ENCODE measurements at regions not wholly inside any gene's neighbourhood (a gene's known extent, or its start where the extent isn't known, plus 50 kb on each side); places are given as distances from the start of the nearest gene placed in this dataset.

GRCh38 chr5:9847631-9848030, 217.5 kb upstream of the TAS2R1 start (continued):
- TF ChIP-seq SP4 (CRISPR knock-in tag; IDR thresholded peaks at IDR 0.05) = no peak
- TF ChIP-seq CREB1 (IDR thresholded peaks at IDR 0.05) = no peak
- TF ChIP-seq CREB1 (CRISPR knock-in tag; IDR thresholded peaks at IDR 0.05) = no peak
- no peak for TF ChIP-seq ZNF317 (CRISPR knock-in tag; IDR thresholded peaks at IDR 0.05)
- TF ChIP-seq NR0B2 (CRISPR knock-in tag; IDR thresholded peaks at IDR 0.05) = no peak

GRCh38 chr5:9845185-9845584, 215.0 kb upstream of the TAS2R1 start:
- Histone ChIP-seq H3K4me1 (ENCODE audit: insufficient read depth, low read length) (no peaks in the 10 kb centered on the region), H3K27ac (ENCODE audit: extremely low read length, insufficient read depth, low read length) (no peak overlapping the region), H3K27me3 (ENCODE audit: control insufficient read depth in 1 of 2, insufficient read depth in 2 of 2, low read length in 2 of 2) (no peaks in the 10 kb centered on the region), H2AFZ (ENCODE audit: low read length) (no peak overlapping the region), H3K4me3 (replicated peaks in 1 of 3; ENCODE audit: insufficient read depth in 1 of 3, low read depth in 2 of 3, low read length in 3 of 3) (no peak overlapping the region), H3K9me3 (ENCODE audit: low read length) (no peaks in the 10 kb centered on the region), H3K9ac (ENCODE audit: insufficient read depth, low read depth, low read length) (no peak overlapping the region), H4K20me1 (ENCODE audit: insufficient read depth, low read length) (no peaks in the 10 kb centered on the region), H3K79me2 (ENCODE audit: insufficient read depth, low read length) (no peaks in the 10 kb centered on the region), H3K36me3 (replicated peaks in 1 of 2; ENCODE audit: control insufficient read depth in 1 of 2, insufficient read depth in 2 of 2, low read length in 2 of 2) (no peaks in the 10 kb centered on the region), H3K4me2 (ENCODE audit: low read depth, low read length) (no peak overlapping the region)
- ATAC-seq = no peak
- no peak for FAIRE-seq
- intact Hi-C loops (cut with micrococcal nuclease; ENCODE audit: unreplicated experiment) = no loop called here
- WGBS (ENCODE audit: low lambda C conversion rate) = 0% methylated on average over 2 of the region's 2 CpGs
- BruUV-seq (replicated peaks) = no TSS peak
- CTCF ChIA-PET (ENCODE audit: low intra/inter-chr PET ratio, low total read pairs) = no interaction called here
- DNase-seq (ENCODE audit: low spot score) = no peak
- in situ Hi-C loops (cut with HindIII; ENCODE audit: extremely low pct_ligation_motif_present, low pct_unique_long_range_greater_than_20kb) = no loop called here
- POLR2A ChIA-PET = no interaction called here
- TF ChIP-seq NFYB (CRISPR knock-in tag; IDR thresholded peaks at IDR 0.05) (no peak), RFX1 (IDR thresholded peaks at IDR 0.05) (no peak), UBTF (CRISPR knock-in tag; IDR thresholded peaks at IDR 0.05) (no peak), DR1 (CRISPR knock-in tag; IDR thresholded peaks at IDR 0.05) (no peak), ZNF136 (CRISPR knock-in tag; IDR thresholded peaks at IDR 0.05; ENCODE audit: low read depth) (no peak), ZNF646 (CRISPR knock-in tag; IDR thresholded peaks at IDR 0.05) (no peak), MIER3 (CRISPR knock-in tag; IDR thresholded peaks at IDR 0.05; ENCODE audit: borderline replicate concordance) (no peak), NCOA5 (CRISPR knock-in tag; IDR thresholded peaks at IDR 0.05) (no peak), GPBP1L1 (CRISPR knock-in tag; IDR thresholded peaks at IDR 0.05) (no peak)
